Body of pancreas (tissue), 4 donors: ENCODE measurements at regions not wholly inside any gene's neighbourhood (a gene's known extent, or its start where the extent isn't known, plus 50 kb on each side); places are given as distances from the start of the nearest gene placed in this dataset.

ENCODE experiments used
- CTCF ChIP-seq, 7 experiments: fragments of 450-650 bp in 4 of 7; fragments of 200-600 bp in 3 of 7; sonication (generic) in 3 of 7; IDR thresholded peaks; one replicate each; pipeline ENCODE4 v1.5.1; 2016 to 2019; ENCODE audit warnings: antibody characterized with exemption in 7 of 7
- POLR2A ChIP-seq, 3 donors: fragments of 450-650 bp; IDR thresholded peaks; one replicate each; pipeline ENCODE4 v1.6.1; 2016; ENCODE audit warnings: antibody characterized with exemption in 3 of 3, mild to moderate bottlenecking in 2 of 3

- TF ChIP-seq CTCF (IDR thresholded peaks at IDR 0.05) (no peak), POLR2A (IDR thresholded peaks at IDR 0.05) (no peak)
These were observed 133.4 kb downstream of the AREG start for GRCh38 chr4:74578329-74578728.
